ENCODE measurements at regions not wholly inside any gene's neighbourhood (a gene's known extent, or its start where the extent isn't known, plus 50 kb on each side); places are given as distances from the start of the nearest gene placed in this dataset.
"Not testable (repeated sequence)": the region's sequence is repeated elsewhere in the genome, so short reads cannot be mapped to it uniquely, and the experiment has no call there.

GRCh38 chr9:2279138-2279537 is 264.0 kb downstream of the SMARCA2 start:
- DNase-seq: not testable (repeated sequence)

GRCh38 chr9:2281031-2281802 is 266.1 kb downstream of the SMARCA2 start:
- no peak for DNase-seq

GRCh38 chr9:2281803-2282185 is 266.6 kb downstream of the SMARCA2 start:
- DNase-seq: no peak

- no peak for DNase-seq
These were observed 269.6 kb downstream of the SMARCA2 start for GRCh38 chr9:2284770-2285169.

- no peak for DNase-seq
These were observed 270.5 kb downstream of the SMARCA2 start for GRCh38 chr9:2285416-2286332.

- DNase-seq: no peak
These were observed 271.2 kb downstream of the SMARCA2 start for GRCh38 chr9:2286333-2286705.

- DNase-seq: no peak
These were observed 271.8 kb downstream of the SMARCA2 start for GRCh38 chr9:2286825-2287455.

GRCh38 chr9:2288309-2288708 is 273.2 kb downstream of the SMARCA2 start:
- DNase-seq: no peak

- DNase-seq: no peak
These were observed 274.1 kb downstream of the SMARCA2 start for GRCh38 chr9:2289263-2289662.

- no peak for DNase-seq
These were observed 275.2 kb downstream of the SMARCA2 start for GRCh38 chr9:2290382-2290781.

GRCh38 chr9:2291980-2292704 is 277.0 kb downstream of the SMARCA2 start:
- peak; percentile 99 for DNase-seq

- no peak for DNase-seq
These were observed 277.6 kb downstream of the SMARCA2 start for GRCh38 chr9:2292733-2293132.

- DNase-seq: no peak
These were observed 282.6 kb downstream of the SMARCA2 start for GRCh38 chr9:2297771-2298170.

GRCh38 chr9:2298217-2298616 is 283.1 kb downstream of the SMARCA2 start:
- no peak for DNase-seq

GRCh38 chr9:2299156-2299842 is 284.2 kb downstream of the SMARCA2 start:
- DNase-seq: peak; percentile 99

GRCh38 chr9:2299843-2300205 is 284.7 kb downstream of the SMARCA2 start:
- no peak for DNase-seq

GRCh38 chr9:2300325-2300724 is 285.2 kb downstream of the SMARCA2 start:
- no peak for DNase-seq

- DNase-seq: no peak
These were observed 287.5 kb downstream of the SMARCA2 start for GRCh38 chr9:2302606-2303005.

GRCh38 chr9:2303056-2303455 is 287.9 kb downstream of the SMARCA2 start:
- no peak for DNase-seq

- DNase-seq: no peak
These were observed 292.3 kb downstream of the SMARCA2 start for GRCh38 chr9:2307480-2307879.

GRCh38 chr9:2311920-2312319 is 296.8 kb downstream of the SMARCA2 start:
- DNase-seq: no peak

GRCh38 chr9:2313512-2313911 is 298.4 kb downstream of the SMARCA2 start:
- DNase-seq: no peak

All from NCI-H2081 treated with DMSO at 0.1 percent for 48 hours (cell line).